Natural killer cell (primary cell): ENCODE measurements at regions not wholly inside any gene's neighbourhood (a gene's known extent, or its start where the extent isn't known, plus 50 kb on each side); places are given as distances from the start of the nearest gene placed in this dataset.

ENCODE experiments used
- ATAC-seq, 3 donors: fragments of 150-1000 bp in 2 of 3; fragments of 200-7000 bp in 1 of 3; cut with Tn5 transposase; 1 replicate in 1 of 3; 2 replicates in 2 of 3; pipeline ENCODE4 v1.10.0; 2021; ENCODE audit warnings: mild to moderate bottlenecking in 2 of 3, moderate library complexity in 2 of 3
- DNase-seq, 2 donors: peaks; one replicate each; pipeline versions ENCODE4 v3.0.0 to v3.0.0-alpha.2; 2013 to 2021; ENCODE audit warnings: mixed read lengths in 1 of 2
- H3K27ac ChIP-seq: one replicate; pipeline ENCODE4 v1.5.1; 2013; ENCODE audit warnings: mild to moderate bottlenecking, low read length
- H3K27me3 ChIP-seq: one replicate; pipeline ENCODE4 v1.6.1; 2013; ENCODE audit warnings: low read length; ENCODE audit not compliant: control insufficient read depth, insufficient read depth
- H3K36me3 ChIP-seq: one replicate; pipeline ENCODE4 v1.6.1; 2013; ENCODE audit warnings: low read length; ENCODE audit not compliant: control insufficient read depth, insufficient read depth
- H3K4me1 ChIP-seq: one replicate; pipeline ENCODE4 v1.6.1; 2013; ENCODE audit warnings: low read length; ENCODE audit not compliant: control insufficient read depth, insufficient read depth
- H3K4me3 ChIP-seq: one replicate; pipeline ENCODE4 v1.5.1; 2013; ENCODE audit warnings: low read length
- H3K9me3 ChIP-seq: one replicate; pipeline ENCODE4 v1.6.1; 2013; ENCODE audit warnings: low read length; ENCODE audit not compliant: control insufficient read depth, insufficient read depth
- H3K27ac Mint-ChIP-seq, 2 donors: one replicate each; pipeline ENCODE4 v1.8.0; 2022; ENCODE audit warnings: mild to moderate bottlenecking in 2 of 2, mixed read lengths in 2 of 2, moderate library complexity in 1 of 2
- H3K27me3 Mint-ChIP-seq, 2 donors: one replicate each; pipeline ENCODE4 v1.8.0; 2022; ENCODE audit warnings: low read depth in 2 of 2, mixed read lengths in 2 of 2
- H3K36me3 Mint-ChIP-seq: one replicate; pipeline ENCODE4 v1.8.0; 2022; ENCODE audit warnings: mixed read lengths
- H3K4me1 Mint-ChIP-seq, 2 donors: one replicate each; pipeline ENCODE4 v1.8.0; 2022; ENCODE audit warnings: mixed read lengths in 2 of 2
- H3K4me3 Mint-ChIP-seq: one replicate; pipeline ENCODE4 v1.8.0; 2022; ENCODE audit warnings: mild to moderate bottlenecking, moderate library complexity, mixed read lengths
- H3K9me3 Mint-ChIP-seq, 2 donors: one replicate each; pipeline ENCODE4 v1.8.0; 2022; ENCODE audit warnings: mixed read lengths in 2 of 2
- WGBS: methylation state at CpG from one replicate; pipeline ENCODE4 v1.1.7; 2013; ENCODE audit warnings: missing lambda C conversion rate; ENCODE audit not compliant: insufficient coverage; 5-methylcytosine and 5-hydroxymethylcytosine counted together
- intact Hi-C: fragments of 100-400 bp; cut with micrococcal nuclease; formaldehyde crosslinking; loops from one replicate; pipeline ENCODE4 v1.14.2; 2022
- TF ChIP-seq, protein P1 (sequence below): fragments of 200-600 bp; IDR thresholded peaks from one replicate; pipeline ENCODE4 v1.8.0; 2022; ENCODE audit warnings: antibody characterized with exemption

DNA sequence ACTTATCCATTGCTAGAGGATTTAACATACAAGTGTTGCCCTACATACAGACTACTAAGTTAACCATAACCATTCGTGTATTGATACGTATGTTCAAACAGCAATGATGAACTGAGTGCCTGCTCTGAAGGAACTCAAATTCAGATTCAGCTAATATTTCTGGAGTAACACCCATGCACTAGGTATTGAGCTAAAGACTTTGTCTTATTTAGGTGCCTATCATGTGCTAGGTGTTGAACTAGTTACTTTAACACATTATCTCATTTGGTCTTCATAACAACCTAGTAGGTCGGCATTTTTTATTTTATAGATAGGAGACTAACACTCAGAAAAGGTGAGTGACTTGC, 160.0 kb downstream of the LTN1 start:
- Histone ChIP-seq H3K36me3 (no peaks in the 10 kb centered on the region), H3K9me3 (no peaks in the 10 kb centered on the region), H3K4me1 (peaks cover 34% of the 10 kb centered on the region), H3K4me3 (no peak overlapping the region), H3K27me3 (no peaks in the 10 kb centered on the region), H3K27ac (peak overlapping the region; percentile 57)
- Mint-ChIP-seq H3K36me3 (no peaks in the 10 kb centered on the region), H3K9me3 (no peaks in the 10 kb centered on the region), H3K4me3 (peak overlapping the region; percentile 80), H3K27ac (peak overlapping the region; percentile 82 to 86), H3K27me3 (no peaks in the 10 kb centered on the region), H3K4me1 (peaks cover 90 to 93% of the 10 kb centered on the region in 2 donors)
- TF ChIP-seq, protein P1, sequence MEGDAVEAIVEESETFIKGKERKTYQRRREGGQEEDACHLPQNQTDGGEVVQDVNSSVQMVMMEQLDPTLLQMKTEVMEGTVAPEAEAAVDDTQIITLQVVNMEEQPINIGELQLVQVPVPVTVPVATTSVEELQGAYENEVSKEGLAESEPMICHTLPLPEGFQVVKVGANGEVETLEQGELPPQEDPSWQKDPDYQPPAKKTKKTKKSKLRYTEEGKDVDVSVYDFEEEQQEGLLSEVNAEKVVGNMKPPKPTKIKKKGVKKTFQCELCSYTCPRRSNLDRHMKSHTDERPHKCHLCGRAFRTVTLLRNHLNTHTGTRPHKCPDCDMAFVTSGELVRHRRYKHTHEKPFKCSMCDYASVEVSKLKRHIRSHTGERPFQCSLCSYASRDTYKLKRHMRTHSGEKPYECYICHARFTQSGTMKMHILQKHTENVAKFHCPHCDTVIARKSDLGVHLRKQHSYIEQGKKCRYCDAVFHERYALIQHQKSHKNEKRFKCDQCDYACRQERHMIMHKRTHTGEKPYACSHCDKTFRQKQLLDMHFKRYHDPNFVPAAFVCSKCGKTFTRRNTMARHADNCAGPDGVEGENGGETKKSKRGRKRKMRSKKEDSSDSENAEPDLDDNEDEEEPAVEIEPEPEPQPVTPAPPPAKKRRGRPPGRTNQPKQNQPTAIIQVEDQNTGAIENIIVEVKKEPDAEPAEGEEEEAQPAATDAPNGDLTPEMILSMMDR, result no peak
- intact Hi-C loops, result loop anchor here (2.0 to 10.0 kb wide), 2 partner anchors 40 to 242 kb away; partner anchors contain the start of gene CCT8
- 76% methylated on average over 3 of the region's 3 CpGs for WGBS
- ATAC-seq (peak in 1 of 3 donors; percentile 7), DNase-seq (peak in 1 of 2 donors; percentile 4)

DNA sequence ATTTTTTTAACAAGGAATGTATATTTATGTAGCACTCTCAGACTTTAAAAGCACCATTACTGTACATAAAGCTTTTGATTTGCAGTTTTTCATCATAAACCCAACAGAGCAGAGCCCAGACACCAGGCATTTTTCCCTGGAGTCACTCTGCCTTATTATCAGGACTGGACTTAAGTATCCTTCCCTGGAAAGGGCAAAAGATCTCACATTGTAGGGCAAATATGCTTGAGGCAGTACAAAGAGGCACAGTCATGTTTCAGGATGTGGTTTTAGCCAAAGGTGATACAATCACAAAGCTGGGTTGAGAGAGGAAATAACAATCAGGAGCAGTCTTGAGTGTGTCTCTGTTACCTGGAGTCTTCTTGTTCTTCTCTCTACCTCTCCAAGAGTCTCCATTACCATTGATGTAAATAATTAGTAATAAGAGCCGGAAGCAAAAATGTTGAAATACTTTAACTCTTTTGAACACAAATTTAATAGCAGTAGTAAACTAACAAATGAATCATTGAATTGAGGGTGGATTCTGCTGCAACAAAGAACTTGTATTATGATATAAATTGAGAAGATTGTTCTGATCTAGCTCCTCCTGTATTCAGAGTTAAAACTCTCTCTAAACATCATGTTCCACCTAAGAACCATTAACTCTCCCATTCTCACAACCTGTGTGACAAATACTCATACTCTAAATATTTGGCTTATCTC, 160.5 kb downstream of the LTN1 start:
- Mint-ChIP-seq H3K27ac (peak overlapping the region; percentile 82 to 86), H3K9me3 (no peaks in the 10 kb centered on the region), H3K36me3 (no peaks in the 10 kb centered on the region), H3K4me3 (peak overlapping the region; percentile 80), H3K27me3 (no peaks in the 10 kb centered on the region), H3K4me1 (peaks cover 90 to 93% of the 10 kb centered on the region in 2 donors)
- intact Hi-C loops, result loop anchor here (2.0 to 10.0 kb wide), 2 partner anchors 39 to 243 kb away; partner anchors contain the start of gene CCT8
- peak; percentile 81 to 92 (median 91) for ATAC-seq
- H3K27ac ChIP-seq, result peak overlapping the region; percentile 57
- H3K4me3 ChIP-seq, result no peak overlapping the region
- DNase-seq, result peak in 1 of 2 donors; percentile 69
- H3K27me3 ChIP-seq, result no peaks in the 10 kb centered on the region
- TF ChIP-seq, protein P1, result no peak
- no peaks in the 10 kb centered on the region for H3K36me3 ChIP-seq
- no CpG with 5 or more reads among the region's 1 CpG for WGBS
- H3K9me3 ChIP-seq, result no peaks in the 10 kb centered on the region
- H3K4me1 ChIP-seq, result peaks cover 34% of the 10 kb centered on the region

DNA sequence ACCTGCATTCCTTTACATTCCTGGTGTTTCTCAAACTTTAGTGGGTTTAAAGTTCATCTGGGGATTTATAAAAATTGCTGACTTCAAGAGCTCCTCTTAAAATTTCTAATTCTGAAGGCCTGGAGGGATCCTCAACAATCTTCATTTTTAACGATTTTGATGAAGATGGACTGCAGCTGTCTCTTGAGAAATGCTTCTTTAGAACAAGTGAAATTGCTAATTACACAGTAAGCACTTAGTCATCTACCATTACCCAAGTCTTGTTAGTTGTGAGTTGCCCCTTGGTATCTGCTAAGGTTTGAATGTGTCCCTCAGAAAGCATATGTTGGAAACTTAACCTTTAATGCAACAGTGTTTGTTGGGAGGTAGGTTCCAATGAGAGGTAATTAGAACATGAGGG, 163.7 kb downstream of the LTN1 start:
- ATAC-seq (no peak), DNase-seq (no peak)
- intact Hi-C loops, result no loop called here
- peaks cover 91 to 92% of the 10 kb centered on the region in 2 donors for H3K4me1 Mint-ChIP-seq
- no peaks in the 10 kb centered on the region for H3K9me3 Mint-ChIP-seq
- no peaks in the 10 kb centered on the region for H3K27me3 Mint-ChIP-seq
- TF ChIP-seq, protein P1, result no peak
- Histone ChIP-seq H3K9me3 (no peaks in the 10 kb centered on the region), H3K4me1 (peaks cover 27% of the 10 kb centered on the region), H3K27me3 (no peaks in the 10 kb centered on the region), H3K4me3 (no peak overlapping the region), H3K36me3 (no peaks in the 10 kb centered on the region), H3K27ac (no peak overlapping the region)
- peak overlapping the region in 1 of 2 donors; percentile 81 for H3K27ac Mint-ChIP-seq
- WGBS, result 100% methylated on average over 1 of the region's 1 CpG
- H3K4me3 Mint-ChIP-seq, result no peak overlapping the region
- no peaks in the 10 kb centered on the region for H3K36me3 Mint-ChIP-seq

DNA sequence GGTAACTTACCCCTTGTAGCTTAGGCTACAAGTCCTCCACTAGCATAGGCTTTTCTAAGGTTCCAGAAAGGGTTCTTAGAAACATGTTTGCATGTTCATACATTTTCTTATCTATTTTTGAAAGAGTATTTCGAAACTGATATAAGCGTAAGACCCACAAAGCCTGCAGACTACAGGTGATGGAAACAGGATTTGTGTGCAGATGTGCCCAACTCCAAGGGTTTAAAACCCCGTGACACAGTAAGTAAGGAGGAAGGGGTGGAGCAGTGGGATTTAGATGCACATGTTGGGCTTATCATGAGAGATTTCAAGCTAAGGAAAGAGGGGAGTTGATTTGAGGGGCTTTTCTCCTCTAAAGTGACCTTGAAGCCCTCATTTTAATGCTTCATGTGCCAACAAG, 164.7 kb downstream of the LTN1 start:
- 94% methylated on average over 3 of the region's 3 CpGs for WGBS
- Histone ChIP-seq H3K36me3 (no peaks in the 10 kb centered on the region), H3K4me1 (peaks cover 17% of the 10 kb centered on the region), H3K9me3 (no peaks in the 10 kb centered on the region), H3K27ac (no peak overlapping the region), H3K27me3 (no peaks in the 10 kb centered on the region), H3K4me3 (no peak overlapping the region)
- intact Hi-C loops, result no loop called here
- Mint-ChIP-seq H3K4me3 (no peak overlapping the region), H3K27me3 (no peaks in the 10 kb centered on the region), H3K36me3 (no peaks in the 10 kb centered on the region), H3K9me3 (no peaks in the 10 kb centered on the region), H3K27ac (peak overlapping the region; percentile 42 to 63), H3K4me1 (peaks cover 84 to 90% of the 10 kb centered on the region in 2 donors)
- no peak for DNase-seq
- ATAC-seq, result no peak
- TF ChIP-seq, protein P1, result no peak
